Activated CD4-positive, alpha-beta T cell treated with anti-CD3 and anti-CD28 coated beads, Interleukin-2, amount 10 ng/mL, durations not matched to agents 24 days and 14 days (primary cell): ENCODE measurements at regions not wholly inside any gene's neighbourhood (a gene's known extent, or its start where the extent isn't known, plus 50 kb on each side); places are given as distances from the start of the nearest gene placed in this dataset.
"Not testable (repeated sequence)": the region's sequence is repeated elsewhere in the genome, so short reads cannot be mapped to it uniquely, and the experiment has no call there.

Experiments
- DNase-seq: peaks from one replicate; pipeline ENCODE4 v3.0.0; 2022
- H3K27ac Mint-ChIP-seq: one replicate; pipeline ENCODE4 v1.8.0; 2022; ENCODE audit warnings: mild to moderate bottlenecking, mixed read lengths
- H3K27me3 Mint-ChIP-seq: one replicate; pipeline ENCODE4 v1.8.0; 2022; ENCODE audit warnings: mixed read lengths
- H3K36me3 Mint-ChIP-seq: one replicate; pipeline ENCODE4 v1.8.0; 2022; ENCODE audit warnings: low read depth, mild to moderate bottlenecking, mixed read lengths
- H3K4me1 Mint-ChIP-seq: one replicate; pipeline ENCODE4 v1.8.0; 2021; ENCODE audit warnings: mixed read lengths
- H3K4me3 Mint-ChIP-seq: one replicate; pipeline ENCODE4 v1.8.0; 2022; ENCODE audit warnings: mild to moderate bottlenecking, moderate library complexity, mixed read lengths
- H3K9me3 Mint-ChIP-seq: one replicate; pipeline ENCODE4 v1.8.0; 2021; ENCODE audit warnings: mixed read lengths
- intact Hi-C: fragments of 100-400 bp; cut with micrococcal nuclease; formaldehyde crosslinking; loops from one replicate; pipeline ENCODE4 v1.15.1; 2023

- H3K4me3 Mint-ChIP-seq, result no peak overlapping the region
- no peaks in the 10 kb centered on the region for H3K4me1 Mint-ChIP-seq
- no peaks in the 10 kb centered on the region for H3K9me3 Mint-ChIP-seq
- no peak overlapping the region for H3K27ac Mint-ChIP-seq
- no peak for DNase-seq
- intact Hi-C loops, result no loop called here
- no peaks in the 10 kb centered on the region for H3K36me3 Mint-ChIP-seq
- H3K27me3 Mint-ChIP-seq, result peaks cover 10% of the 10 kb centered on the region
Observed at GRCh38 chr1:65584399-65584798, 163.9 kb downstream of the LEPR start.

- Mint-ChIP-seq H3K27me3 (peaks cover 11% of the 10 kb centered on the region), H3K4me1 (no peaks in the 10 kb centered on the region), H3K27ac (no peak overlapping the region), H3K9me3 (no peaks in the 10 kb centered on the region), H3K36me3 (no peaks in the 10 kb centered on the region), H3K4me3 (no peak overlapping the region)
- no peak for DNase-seq
- intact Hi-C loops, result no loop called here
Observed at GRCh38 chr1:65590279-65590678, 169.8 kb downstream of the LEPR start.

GRCh38 chr1:65593516-65593915 lies 173.0 kb downstream of the LEPR start:
- no peak for DNase-seq
- peaks cover 6% of the 10 kb centered on the region for H3K27me3 Mint-ChIP-seq
- intact Hi-C loops, result no loop called here
- H3K27ac Mint-ChIP-seq, result no peak overlapping the region
- no peaks in the 10 kb centered on the region for H3K9me3 Mint-ChIP-seq
- H3K36me3 Mint-ChIP-seq, result no peaks in the 10 kb centered on the region
- no peaks in the 10 kb centered on the region for H3K4me1 Mint-ChIP-seq
- no peak overlapping the region for H3K4me3 Mint-ChIP-seq

- peaks cover 5% of the 10 kb centered on the region for H3K27me3 Mint-ChIP-seq
- DNase-seq, result no peak
- no peaks in the 10 kb centered on the region for H3K36me3 Mint-ChIP-seq
- no peaks in the 10 kb centered on the region for H3K4me1 Mint-ChIP-seq
- no peak overlapping the region for H3K27ac Mint-ChIP-seq
- intact Hi-C loops, result no loop called here
- no peak overlapping the region for H3K4me3 Mint-ChIP-seq
- no peaks in the 10 kb centered on the region for H3K9me3 Mint-ChIP-seq
Observed at GRCh38 chr1:65595724-65596123, 175.3 kb downstream of the LEPR start.

GRCh38 chr1:65596768-65597167 lies 176.3 kb downstream of the LEPR start:
- intact Hi-C loops, result no loop called here

GRCh38 chr1:65605621-65606020 lies 185.2 kb downstream of the LEPR start:
- intact Hi-C loops, result no loop called here
- DNase-seq, result no peak
- Mint-ChIP-seq H3K4me1 (no peaks in the 10 kb centered on the region), H3K9me3 (no peaks in the 10 kb centered on the region), H3K27me3 (no peaks in the 10 kb centered on the region), H3K36me3 (no peaks in the 10 kb centered on the region), H3K27ac (no peak overlapping the region), H3K4me3 (no peak overlapping the region)

More at GRCh38 chr1:65596768-65597167, 176.3 kb downstream of the LEPR start:
- no peaks in the 10 kb centered on the region for H3K9me3 Mint-ChIP-seq
- no peak overlapping the region for H3K4me3 Mint-ChIP-seq
- H3K36me3 Mint-ChIP-seq, result no peaks in the 10 kb centered on the region
- H3K4me1 Mint-ChIP-seq, result no peaks in the 10 kb centered on the region
- DNase-seq, result no peak
- H3K27ac Mint-ChIP-seq, result no peak overlapping the region
- peaks cover 5% of the 10 kb centered on the region for H3K27me3 Mint-ChIP-seq

- intact Hi-C loops, result no loop called here
- Mint-ChIP-seq H3K27me3 (no peaks in the 10 kb centered on the region), H3K27ac (no peak overlapping the region), H3K36me3 (no peaks in the 10 kb centered on the region), H3K4me1 (no peaks in the 10 kb centered on the region), H3K9me3 (no peaks in the 10 kb centered on the region), H3K4me3 (no peak overlapping the region)
- no peak for DNase-seq
Observed at GRCh38 chr1:65606426-65606825, 186.0 kb downstream of the LEPR start.

GRCh38 chr1:65613884-65614283 lies 178.8 kb upstream of the PDE4B start:
- Mint-ChIP-seq H3K36me3 (no peaks in the 10 kb centered on the region), H3K9me3 (no peaks in the 10 kb centered on the region), H3K4me1 (no peaks in the 10 kb centered on the region), H3K27me3 (no peaks in the 10 kb centered on the region), H3K27ac (no peak overlapping the region), H3K4me3 (no peak overlapping the region)
- intact Hi-C loops, result no loop called here
- no peak for DNase-seq

- intact Hi-C loops, result no loop called here
- Mint-ChIP-seq H3K9me3 (no peaks in the 10 kb centered on the region), H3K27ac (no peak overlapping the region), H3K4me1 (no peaks in the 10 kb centered on the region), H3K4me3 (no peak overlapping the region), H3K27me3 (no peaks in the 10 kb centered on the region), H3K36me3 (no peaks in the 10 kb centered on the region)
- DNase-seq, result no peak
Observed at GRCh38 chr1:65615859-65616258, 176.8 kb upstream of the PDE4B start.

- H3K27ac Mint-ChIP-seq, DNase-seq, H3K27me3 Mint-ChIP-seq, H3K9me3 Mint-ChIP-seq, H3K36me3 Mint-ChIP-seq, intact Hi-C loops, H3K4me3 Mint-ChIP-seq, H3K4me1 Mint-ChIP-seq: not testable (repeated sequence)
Observed at GRCh38 chr1:65621721-65622120, 171.0 kb upstream of the PDE4B start.

GRCh38 chr1:65623895-65624294 lies 168.8 kb upstream of the PDE4B start:
- H3K4me1 Mint-ChIP-seq, result no peaks in the 10 kb centered on the region
- H3K9me3 Mint-ChIP-seq, result no peaks in the 10 kb centered on the region
- no peak overlapping the region for H3K4me3 Mint-ChIP-seq
- H3K27ac Mint-ChIP-seq, result no peak overlapping the region
- H3K27me3 Mint-ChIP-seq, result no peaks in the 10 kb centered on the region
- no peaks in the 10 kb centered on the region for H3K36me3 Mint-ChIP-seq
- intact Hi-C loops, result no loop called here
- no peak for DNase-seq

- Mint-ChIP-seq H3K4me1 (no peaks in the 10 kb centered on the region), H3K27ac (no peak overlapping the region), H3K9me3 (no peaks in the 10 kb centered on the region), H3K36me3 (no peaks in the 10 kb centered on the region), H3K27me3 (peaks cover 2% of the 10 kb centered on the region), H3K4me3 (no peak overlapping the region)
- DNase-seq, result no peak
- intact Hi-C loops, result no loop called here
Observed at GRCh38 chr1:65625528-65625927, 167.2 kb upstream of the PDE4B start.

- no peak for DNase-seq
- Mint-ChIP-seq H3K27ac (no peak overlapping the region), H3K4me1 (no peaks in the 10 kb centered on the region), H3K27me3 (peaks cover 2% of the 10 kb centered on the region), H3K36me3 (no peaks in the 10 kb centered on the region), H3K4me3 (no peak overlapping the region), H3K9me3 (no peaks in the 10 kb centered on the region)
- intact Hi-C loops, result no loop called here
Observed at GRCh38 chr1:65626003-65626402, 166.7 kb upstream of the PDE4B start.

GRCh38 chr1:65629788-65630187 lies 162.9 kb upstream of the PDE4B start:
- intact Hi-C loops, result no loop called here
- H3K4me1 Mint-ChIP-seq, result no peaks in the 10 kb centered on the region

GRCh38 chr1:65630855-65631254 lies 161.8 kb upstream of the PDE4B start:
- H3K27me3 Mint-ChIP-seq, result peaks cover 8% of the 10 kb centered on the region
- DNase-seq, result no peak
- intact Hi-C loops, result no loop called here
- H3K36me3 Mint-ChIP-seq, result no peaks in the 10 kb centered on the region
- H3K9me3 Mint-ChIP-seq, result no peaks in the 10 kb centered on the region
- H3K27ac Mint-ChIP-seq, result no peak overlapping the region
- no peaks in the 10 kb centered on the region for H3K4me1 Mint-ChIP-seq
- no peak overlapping the region for H3K4me3 Mint-ChIP-seq

More at GRCh38 chr1:65629788-65630187, 162.9 kb upstream of the PDE4B start:
- no peak overlapping the region for H3K4me3 Mint-ChIP-seq
- H3K36me3 Mint-ChIP-seq, result no peaks in the 10 kb centered on the region
- DNase-seq, result no peak
- H3K27ac Mint-ChIP-seq, result no peak overlapping the region
- H3K9me3 Mint-ChIP-seq, result no peaks in the 10 kb centered on the region
- peaks cover 5% of the 10 kb centered on the region for H3K27me3 Mint-ChIP-seq
